HepG2 (cell line): ENCODE measurements at regions not wholly inside any gene's neighbourhood (a gene's known extent, or its start where the extent isn't known, plus 50 kb on each side); places are given as distances from the start of the nearest gene placed in this dataset.

Experiments used
- ATAC-seq: fragments of 200-7000 bp; cut with Tn5 transposase; 3 replicates; pipeline ENCODE4 v1.9.1; 2020; ENCODE audit warnings: mild to moderate bottlenecking, moderate library complexity
- BruUV-seq: library from RNA; stranded (reverse); fragments of 400-500 nt; replicated peaks from 2 replicates; lab custom pipeline; 2021; lab: Mats Ljungman, UMichigan
- CTCF ChIA-PET: fragments of 300-600 bp; formaldehyde crosslinking; extraction: SDS; loops from one replicate; lab custom pipeline; 2021; ENCODE audit warnings: low total read pairs, inconsistent platforms, low intra/inter-chr PET ratio; lab: Yijun Ruan, JAX
- POLR2A ChIA-PET: fragments of 350-600 bp; sonication (Branson Sonifier 250); formaldehyde crosslinking; loops from one replicate; lab custom pipeline; 2020; ENCODE audit warnings: antibody characterized with exemption, inconsistent platforms; lab: Yijun Ruan, JAX
- DNase-seq: peaks from one replicate; pipeline ENCODE4 v3.0.0-alpha.2; 2015; ENCODE audit warnings: low spot score
- FAIRE-seq: peaks from 3 replicates; lab custom pipeline; 2011; peaks lifted over from hg19 to GRCh38; lab: Jason Lieb, UNC
- H2AFZ ChIP-seq: one replicate; pipeline ENCODE4 v1.6.1; 2011; ENCODE audit warnings: low read length, inconsistent platforms
- H3K27ac ChIP-seq: fragments of 300-600 bp; 3 replicates; pipeline ENCODE4 v1.8.0; 2011; ENCODE audit warnings: mixed run types, mild to moderate bottlenecking, mixed read lengths, low read length, inconsistent platforms; ENCODE audit not compliant: insufficient read depth; ENCODE audit errors: extremely low read length
- H3K27me3 ChIP-seq, 2 experiments: fragments of 200-600 bp in 1 of 2; 2 replicates in 1 of 2; 3 replicates in 1 of 2; pipeline versions ENCODE4 v1.6.0 to v1.8.0; 2011; ENCODE audit warnings: low read length in 2 of 2, mild to moderate bottlenecking in 2 of 2, moderate library complexity in 2 of 2, inconsistent platforms in 1 of 2; ENCODE audit not compliant: insufficient read depth in 2 of 2, control insufficient read depth in 1 of 2
- H3K36me3 ChIP-seq, 2 experiments: fragments of 200-600 bp in 1 of 2; replicated peaks in 1 of 2; 2 replicates in 1 of 2; 3 replicates in 1 of 2; pipeline versions ENCODE4 v1.5.1 to v1.8.0; 2011; ENCODE audit warnings: low read length in 2 of 2, inconsistent platforms in 1 of 2; ENCODE audit not compliant: insufficient read depth in 2 of 2, control insufficient read depth in 1 of 2
- H3K4me1 ChIP-seq: 2 replicates; pipeline ENCODE4 v1.5.1; 2012; ENCODE audit warnings: low read length, inconsistent platforms; ENCODE audit not compliant: insufficient read depth
- H3K4me2 ChIP-seq: 2 replicates; pipeline ENCODE4 v1.6.0; 2011; ENCODE audit warnings: low read depth, low read length, inconsistent platforms
- H3K4me3 ChIP-seq, 3 experiments: fragments of 200-600 bp in 1 of 3; sonication (generic), shearing (Covaris generic) in 1 of 3; replicated peaks in 1 of 3; 2 replicates each; pipeline ENCODE4 v1.5.1; 2011 to 2016; ENCODE audit warnings: low read length in 3 of 3, inconsistent platforms in 2 of 3, low read depth in 2 of 3, mild to moderate bottlenecking in 2 of 3, control low read depth in 1 of 3, mixed read lengths in 1 of 3; ENCODE audit not compliant: insufficient read depth in 1 of 3
- H3K79me2 ChIP-seq: one replicate; pipeline ENCODE4 v1.6.1; 2011; ENCODE audit warnings: low read length, inconsistent platforms; ENCODE audit not compliant: insufficient read depth
- H3K9ac ChIP-seq: 2 replicates; pipeline ENCODE4 v1.6.0; 2011; ENCODE audit warnings: mild to moderate bottlenecking, low read depth, low read length, inconsistent platforms; ENCODE audit not compliant: insufficient read depth
- H3K9me3 ChIP-seq: 2 replicates; pipeline ENCODE4 v1.5.1; 2012; ENCODE audit warnings: mild to moderate bottlenecking, low read length
- H4K20me1 ChIP-seq: 2 replicates; pipeline ENCODE4 v1.6.0; 2011; ENCODE audit warnings: inconsistent platforms, mild to moderate bottlenecking, low read length, moderate library complexity; ENCODE audit not compliant: insufficient read depth
- BCL6 ChIP-seq: IDR thresholded peaks from 2 replicates; pipeline ENCODE4 v1.6.1; 2016; ENCODE audit warnings: missing genetic modification reagents, missing compliant biosample characterization
- CCDC6 ChIP-seq: sonication (generic); formaldehyde crosslinking; IDR thresholded peaks from 2 replicates; pipeline ENCODE4 v1.8.1; 2022; ENCODE audit warnings: mild to moderate bottlenecking, missing genetic modification reagents, moderate library complexity
- CENPT ChIP-seq: sonication (generic); formaldehyde crosslinking; IDR thresholded peaks from 2 replicates; pipeline ENCODE4 v1.8.0; 2022; ENCODE audit warnings: low read depth, mild to moderate bottlenecking, moderate library complexity, missing genetic modification reagents
- CREM ChIP-seq, 2 experiments: sonication (generic) in 1 of 2; formaldehyde crosslinking in 1 of 2; IDR thresholded peaks; 2 replicates each; pipeline versions ENCODE4 v1.4.0 to v1.6.1; 2016 to 2020; ENCODE audit warnings: antibody characterized with exemption in 1 of 2, mild to moderate bottlenecking in 1 of 2, missing genetic modification reagents in 1 of 2
- GABPB1 ChIP-seq: IDR thresholded peaks from 2 replicates; pipeline ENCODE4 v1.6.1; 2016; ENCODE audit warnings: mild to moderate bottlenecking, missing genetic modification reagents, moderate library complexity, missing compliant biosample characterization
- HDAC6 ChIP-seq: fragments of 200-600 bp; sonication (generic); IDR thresholded peaks from 2 replicates; pipeline ENCODE4 v1.7.0; 2017; ENCODE audit warnings: mild to moderate bottlenecking, antibody characterized with exemption, low read length, low read depth
- HNRNPUL1 ChIP-seq: fragments of 200-400 bp; formaldehyde crosslinking; IDR thresholded peaks from 2 replicates; pipeline ENCODE4 v1.6.1; 2017; ENCODE audit warnings: low read depth, mild to moderate bottlenecking, low read length, moderate library complexity
- PHF5A ChIP-seq: IDR thresholded peaks from one replicate; pipeline ENCODE4 v1.6.1; 2018; ENCODE audit warnings: low read depth, missing genetic modification reagents; ENCODE audit not compliant: unreplicated experiment
- SIN3B ChIP-seq: fragments of 150-350 bp; IDR thresholded peaks from 2 replicates; pipeline ENCODE4 v1.6.1; 2014; ENCODE audit warnings: low read length
- TEAD2 ChIP-seq: sonication (generic); formaldehyde crosslinking; IDR thresholded peaks from 2 replicates; pipeline ENCODE4 v1.9.0; 2021; ENCODE audit warnings: missing genetic modification reagents
- ZNF205 ChIP-seq: IDR thresholded peaks from 2 replicates; pipeline ENCODE4 v1.6.1; 2018; ENCODE audit warnings: missing biosample characterization, missing genetic modification reagents
- ZNF282 ChIP-seq: fragments of 450-650 bp; IDR thresholded peaks from 2 replicates; pipeline ENCODE4 v1.6.1; 2018; ENCODE audit not compliant: partially characterized antibody
- ZNF543 ChIP-seq: sonication (generic); formaldehyde crosslinking; IDR thresholded peaks from 2 replicates; pipeline ENCODE4 v1.4.0; 2020; ENCODE audit warnings: mild to moderate bottlenecking, missing genetic modification reagents
- ZNF766 ChIP-seq: sonication (generic); formaldehyde crosslinking; IDR thresholded peaks from 2 replicates; pipeline ENCODE4 v1.5.0; 2020; ENCODE audit warnings: missing genetic modification reagents, borderline replicate concordance
- ZNF879 ChIP-seq: sonication (generic); formaldehyde crosslinking; IDR thresholded peaks from 2 replicates; pipeline ENCODE4 v1.8.1; 2023; ENCODE audit warnings: missing genetic modification reagents
- WGBS: methylation state at CpG from one replicate; pipeline ENCODE4 v1.1.6; 2017; ENCODE audit warnings: low lambda C conversion rate; 5-methylcytosine and 5-hydroxymethylcytosine counted together
- in situ Hi-C: cut with HindIII; loops from 2 replicates; pipeline ENCODE4 v1.10.0; 2017; ENCODE audit warnings: low pct_unique_long_range_greater_than_20kb; ENCODE audit not compliant: extremely low pct_ligation_motif_present
- intact Hi-C: fragments of 100-400 bp; cut with micrococcal nuclease; formaldehyde crosslinking; loops from one replicate; pipeline ENCODE4 v1.10.0; 2022; ENCODE audit not compliant: unreplicated experiment
- TF ChIP-seq, protein P1 (sequence below): sonication (generic); formaldehyde crosslinking; IDR thresholded peaks from 2 replicates; pipeline ENCODE4 v1.5.0; 2020; ENCODE audit warnings: mild to moderate bottlenecking, missing genetic modification reagents
- TF ChIP-seq, protein P2 (sequence below): IDR thresholded peaks from 2 replicates; pipeline ENCODE4 v1.6.1; 2012; ENCODE audit warnings: inconsistent platforms
- TF ChIP-seq, protein P3 (sequence below): IDR thresholded peaks from 2 replicates; pipeline ENCODE4 v1.6.1; 2012; ENCODE audit warnings: low read depth, low read length, improper control_type of control experiment

DNA sequence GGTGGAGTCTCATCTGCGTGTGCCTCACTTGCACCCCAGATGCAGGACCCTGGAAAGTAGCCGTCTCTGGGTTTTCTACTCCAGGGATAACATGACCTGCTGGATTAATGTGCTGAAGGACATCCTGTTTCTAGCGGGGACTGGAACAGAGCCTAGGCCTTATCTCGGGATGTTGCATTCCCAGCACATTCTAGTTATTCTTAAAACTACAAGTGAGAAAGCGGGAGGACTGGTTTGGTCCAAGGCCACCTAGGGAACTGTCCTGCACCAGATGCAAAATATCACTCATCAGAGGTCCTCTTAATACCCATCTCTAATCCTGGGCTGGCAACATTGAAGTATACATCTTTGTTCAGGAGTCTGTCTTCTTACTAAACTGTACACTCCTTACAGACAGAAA lies 179.9 kb downstream of the ZC3H11B start:
- in situ Hi-C loops = no loop called here
- no peak for DNase-seq
- H3K27ac ChIP-seq = no peak overlapping the region
- ChIA-PET POLR2A (no interaction called here), CTCF (no interaction called here)
- no peaks in the 10 kb centered on the region for H3K27me3 ChIP-seq
- no peaks in the 10 kb centered on the region for H3K36me3 ChIP-seq
- no peaks in the 10 kb centered on the region for H4K20me1 ChIP-seq
- H3K4me2 ChIP-seq = no peak overlapping the region
- no peak overlapping the region for H2AFZ ChIP-seq
- no peaks in the 10 kb centered on the region for H3K4me1 ChIP-seq
- no peaks in the 10 kb centered on the region for H3K79me2 ChIP-seq
- H3K9me3 ChIP-seq = no peaks in the 10 kb centered on the region
- no peak for FAIRE-seq
- intact Hi-C loops = no loop called here
- no peak overlapping the region for H3K9ac ChIP-seq
- ATAC-seq = no peak
- no TSS peak for BruUV-seq
- 49% methylated on average over 5 of the region's 5 CpGs for WGBS
- no peak for TF ChIP-seq ZNF205 (CRISPR knock-in tag)
- no peak for TF ChIP-seq PHF5A (CRISPR knock-in tag)
- TF ChIP-seq, protein P1, sequence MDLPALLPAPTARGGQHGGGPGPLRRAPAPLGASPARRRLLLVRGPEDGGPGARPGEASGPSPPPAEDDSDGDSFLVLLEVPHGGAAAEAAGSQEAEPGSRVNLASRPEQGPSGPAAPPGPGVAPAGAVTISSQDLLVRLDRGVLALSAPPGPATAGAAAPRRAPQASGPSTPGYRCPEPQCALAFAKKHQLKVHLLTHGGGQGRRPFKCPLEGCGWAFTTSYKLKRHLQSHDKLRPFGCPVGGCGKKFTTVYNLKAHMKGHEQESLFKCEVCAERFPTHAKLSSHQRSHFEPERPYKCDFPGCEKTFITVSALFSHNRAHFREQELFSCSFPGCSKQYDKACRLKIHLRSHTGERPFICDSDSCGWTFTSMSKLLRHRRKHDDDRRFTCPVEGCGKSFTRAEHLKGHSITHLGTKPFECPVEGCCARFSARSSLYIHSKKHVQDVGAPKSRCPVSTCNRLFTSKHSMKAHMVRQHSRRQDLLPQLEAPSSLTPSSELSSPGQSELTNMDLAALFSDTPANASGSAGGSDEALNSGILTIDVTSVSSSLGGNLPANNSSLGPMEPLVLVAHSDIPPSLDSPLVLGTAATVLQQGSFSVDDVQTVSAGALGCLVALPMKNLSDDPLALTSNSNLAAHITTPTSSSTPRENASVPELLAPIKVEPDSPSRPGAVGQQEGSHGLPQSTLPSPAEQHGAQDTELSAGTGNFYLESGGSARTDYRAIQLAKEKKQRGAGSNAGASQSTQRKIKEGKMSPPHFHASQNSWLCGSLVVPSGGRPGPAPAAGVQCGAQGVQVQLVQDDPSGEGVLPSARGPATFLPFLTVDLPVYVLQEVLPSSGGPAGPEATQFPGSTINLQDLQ (CRISPR knock-in tag) = no peak
- TF ChIP-seq, protein P2, sequence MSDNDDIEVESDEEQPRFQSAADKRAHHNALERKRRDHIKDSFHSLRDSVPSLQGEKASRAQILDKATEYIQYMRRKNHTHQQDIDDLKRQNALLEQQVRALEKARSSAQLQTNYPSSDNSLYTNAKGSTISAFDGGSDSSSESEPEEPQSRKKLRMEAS = no peak
- TF ChIP-seq, protein P3, sequence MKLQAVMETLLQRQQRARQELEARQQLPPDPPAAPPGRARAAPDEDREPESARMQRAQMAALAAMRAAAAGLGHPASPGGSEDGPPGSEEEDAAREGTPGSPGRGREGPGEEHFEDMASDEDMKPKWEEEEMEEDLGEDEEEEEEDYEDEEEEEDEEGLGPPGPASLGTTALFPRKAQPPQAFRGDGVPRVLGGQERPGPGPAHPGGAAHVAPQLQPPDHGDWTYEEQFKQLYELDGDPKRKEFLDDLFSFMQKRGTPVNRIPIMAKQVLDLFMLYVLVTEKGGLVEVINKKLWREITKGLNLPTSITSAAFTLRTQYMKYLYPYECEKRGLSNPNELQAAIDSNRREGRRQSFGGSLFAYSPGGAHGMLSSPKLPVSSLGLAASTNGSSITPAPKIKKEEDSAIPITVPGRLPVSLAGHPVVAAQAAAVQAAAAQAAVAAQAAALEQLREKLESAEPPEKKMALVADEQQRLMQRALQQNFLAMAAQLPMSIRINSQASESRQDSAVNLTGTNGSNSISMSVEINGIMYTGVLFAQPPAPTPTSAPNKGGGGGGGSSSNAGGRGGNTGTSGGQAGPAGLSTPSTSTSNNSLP = no peak
- TF ChIP-seq GABPB1 = no peak
- TF ChIP-seq HDAC6 = no peak
- no peak for TF ChIP-seq ZNF282
- TF ChIP-seq ZNF543 (CRISPR knock-in tag) = no peak
- TF ChIP-seq CREM (IDR thresholded peaks at IDR 0.05) = no peak
- no peak for TF ChIP-seq CREM (CRISPR knock-in tag; IDR thresholded peaks at IDR 0.05)
- no peak for TF ChIP-seq ZNF766 (CRISPR knock-in tag)
- TF ChIP-seq CENPT (CRISPR knock-in tag) = no peak
- TF ChIP-seq BCL6 (CRISPR knock-in tag) = no peak
- no peak for TF ChIP-seq SIN3B
- TF ChIP-seq TEAD2 (CRISPR knock-in tag) = no peak
- no peak for TF ChIP-seq HNRNPUL1
- TF ChIP-seq ZNF879 (CRISPR knock-in tag) = no peak
- no peak for TF ChIP-seq CCDC6 (CRISPR knock-in tag)
- no peak overlapping the region for H3K4me3 ChIP-seq
